GM13977 (cell line): ENCODE measurements at regions not wholly inside any gene's neighbourhood (a gene's known extent, or its start where the extent isn't known, plus 50 kb on each side); places are given as distances from the start of the nearest gene placed in this dataset.
"Not testable (repeated sequence)": the region's sequence is repeated elsewhere in the genome, so short reads cannot be mapped to it uniquely, and the experiment has no call there.

ENCODE experiments used
- DNase-seq: peaks from one replicate; pipeline ENCODE4 v3.0.0; 2012; ENCODE audit warnings: low spot score
- CTCF ChIP-seq: IDR thresholded peaks from 2 replicates; pipeline ENCODE4 v1.5.1; 2012; ENCODE audit warnings: mild to moderate bottlenecking, control low read depth; ENCODE audit not compliant: insufficient read depth; ENCODE audit errors: extremely low read depth, missing control alignments
- in situ Hi-C: fragments of 300-500 bp; cut with MboI; formaldehyde crosslinking; loops from one replicate; pipeline ENCODE4 v1.12.0; 2022; ENCODE audit warnings: low sequenced_read_pairs, low pct_unique_long_range_greater_than_20kb, mixed read lengths, inconsistent platforms; ENCODE audit not compliant: unreplicated experiment

GRCh38 chr7:65471587-65471986 lies 97.9 kb downstream of the ZNF92 start:
- in situ Hi-C loops = no loop called here
- no peak for TF ChIP-seq CTCF
- DNase-seq = no peak

GRCh38 chr7:65475040-65475726 lies 101.5 kb downstream of the ZNF92 start:
- DNase-seq = no peak
- TF ChIP-seq CTCF = no peak
- in situ Hi-C loops = no loop called here

GRCh38 chr7:65475734-65476319 lies 102.2 kb downstream of the ZNF92 start:
- in situ Hi-C loops = no loop called here
- DNase-seq = no peak
- no peak for TF ChIP-seq CTCF

GRCh38 chr7:65477326-65477725 lies 103.7 kb downstream of the ZNF92 start:
- TF ChIP-seq CTCF = no peak
- no peak for DNase-seq
- in situ Hi-C loops = no loop called here

DNA sequence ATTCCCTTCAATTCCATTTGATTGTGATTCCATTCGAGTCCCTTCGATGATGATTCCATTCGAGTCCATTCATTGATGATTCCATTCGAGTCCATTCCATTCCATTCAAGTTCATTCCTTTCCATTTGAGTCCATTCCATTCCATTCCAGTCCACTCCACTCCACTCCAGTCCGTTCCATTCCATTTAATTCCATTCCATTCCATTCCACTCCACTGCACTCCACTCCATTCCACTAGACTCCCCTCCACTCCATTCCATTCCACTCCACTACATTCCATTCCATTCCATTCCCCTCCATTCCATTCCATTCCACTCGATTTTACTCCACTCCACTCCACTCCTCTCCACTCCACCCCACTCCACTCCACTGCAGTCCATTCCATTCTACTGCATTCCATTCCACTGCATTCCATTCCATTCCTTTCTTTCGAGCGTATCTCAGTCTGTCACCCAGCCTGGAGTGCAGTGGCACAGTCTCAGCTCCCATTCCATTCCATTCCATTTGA lies 115.7 kb downstream of the ZNF92 start:
- no peak for TF ChIP-seq CTCF
- in situ Hi-C loops = no loop called here
- DNase-seq = no peak

DNA sequence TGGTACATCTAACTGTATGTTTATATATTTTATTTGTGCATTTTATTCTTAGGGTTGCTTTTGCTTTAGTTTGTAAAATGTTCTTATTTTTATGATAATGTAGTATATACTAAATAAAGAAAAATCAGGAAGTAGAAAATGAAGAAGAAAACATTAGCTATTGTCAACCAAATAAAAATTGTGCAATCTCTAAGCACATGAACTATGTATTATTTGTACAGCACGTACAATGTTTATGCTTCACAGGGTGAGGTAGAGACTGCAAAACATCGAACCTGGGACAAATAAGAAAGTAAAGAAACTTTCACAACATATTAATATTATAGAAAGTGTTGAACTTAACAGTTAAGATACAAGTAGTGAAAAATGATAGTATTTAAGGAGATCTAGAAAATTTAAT lies 123.0 kb downstream of the ZNF92 start:
- DNase-seq, in situ Hi-C loops: not testable (repeated sequence)

DNA sequence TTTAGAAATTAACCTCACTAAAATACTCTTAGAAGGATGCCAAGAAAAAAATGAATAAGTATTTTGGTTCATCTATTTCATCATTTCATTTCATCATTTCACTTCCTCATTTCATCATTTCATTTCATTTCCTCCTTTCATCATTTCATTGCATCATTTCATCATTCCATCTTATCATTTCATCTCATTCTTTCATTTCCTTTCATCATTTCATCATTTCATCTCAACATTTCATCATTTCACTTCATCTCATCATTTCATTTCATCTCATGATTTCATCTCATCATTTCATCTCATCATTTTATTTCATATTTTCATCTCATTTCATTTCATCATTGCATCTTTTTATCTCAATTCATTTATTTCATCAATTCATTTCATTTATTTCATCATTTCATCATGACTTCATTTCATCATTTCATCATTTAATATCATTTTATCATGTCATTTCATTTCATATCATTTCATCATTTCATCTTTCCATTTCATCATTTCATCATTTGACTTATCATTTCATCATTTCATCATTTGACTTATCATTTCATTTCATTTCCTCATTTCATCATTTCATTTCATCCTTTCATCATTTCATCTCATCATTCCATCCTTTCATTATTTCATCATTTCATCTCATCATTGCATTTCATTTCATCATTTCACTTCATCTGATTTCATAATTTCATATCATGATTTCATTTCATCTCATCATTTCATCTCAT lies 129.9 kb downstream of the ZNF92 start:
- no peak for DNase-seq
- in situ Hi-C loops = no loop called here
- TF ChIP-seq CTCF = no peak

- DNase-seq, in situ Hi-C loops: not testable (repeated sequence)
Measured at GRCh38 chr7:65504504-65505319, 131.1 kb downstream of the ZNF92 start.

DNA sequence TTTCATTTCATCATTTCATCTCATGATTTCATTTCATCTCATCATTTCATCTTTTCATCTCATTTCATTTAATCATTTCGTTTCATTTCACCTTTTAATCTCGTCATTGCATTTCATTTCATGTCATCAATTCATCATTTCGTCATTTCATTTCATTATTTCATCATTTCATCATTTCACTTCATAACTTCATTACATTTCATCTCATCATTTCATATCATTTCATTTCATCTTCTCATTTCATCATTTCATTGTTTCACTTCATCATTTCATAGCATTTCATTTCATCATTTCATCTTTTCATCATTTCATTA lies 131.6 kb downstream of the ZNF92 start:
- DNase-seq, in situ Hi-C loops: not testable (repeated sequence)
